ENCODE measurements at regions not wholly inside any gene's neighbourhood (a gene's known extent, or its start where the extent isn't known, plus 50 kb on each side); places are given as distances from the start of the nearest gene placed in this dataset.

DNA sequence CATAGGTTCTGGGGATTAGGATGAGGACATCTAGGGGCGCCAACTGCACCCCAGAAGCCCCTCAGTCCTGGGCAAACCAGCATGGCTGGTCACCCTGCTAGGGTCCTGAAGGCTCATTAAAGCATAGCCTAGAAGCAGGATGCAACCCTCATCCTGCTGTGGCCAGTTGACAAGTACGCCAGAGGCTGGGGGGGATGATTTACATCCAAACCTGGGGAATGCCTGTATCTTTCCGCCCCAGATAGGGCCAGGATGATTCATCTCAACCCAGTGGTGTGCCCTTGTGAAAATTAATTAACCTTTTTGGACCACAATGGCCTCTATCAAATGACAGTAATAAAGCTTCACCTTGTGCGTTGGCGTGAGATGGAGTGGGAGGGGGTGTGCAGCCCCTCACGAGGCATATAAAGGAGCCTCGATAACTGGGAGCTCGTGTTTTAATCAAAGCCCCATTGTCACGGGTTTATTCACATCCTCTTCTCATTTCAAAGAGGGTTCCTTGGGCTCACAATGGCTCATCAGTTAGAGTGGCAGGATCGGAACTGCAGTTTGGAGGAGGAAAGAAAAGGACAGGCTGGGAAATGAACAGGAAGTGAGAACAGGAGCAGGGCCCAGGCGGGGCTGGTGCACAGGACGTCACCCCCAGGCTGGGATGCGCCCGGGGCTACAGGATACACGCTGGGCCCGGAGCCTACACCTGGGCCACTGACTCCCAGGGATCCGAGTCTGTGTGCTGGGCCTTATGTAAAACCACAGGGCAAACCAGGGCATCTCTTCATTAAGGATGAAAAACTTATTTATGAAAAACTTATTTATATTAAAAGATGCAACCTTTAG is 121.8 kb upstream of the PHACTR3 start (continued):
- TF ChIP-seq HOXB6 (CRISPR knock-in tag; IDR thresholded peaks at IDR 0.05; ENCODE audit: borderline replicate concordance), result no peak
- no peak for TF ChIP-seq NFRKB (IDR thresholded peaks at IDR 0.05; ENCODE audit: low read depth)
- TF ChIP-seq NFIX (CRISPR knock-in tag; IDR thresholded peaks at IDR 0.05; ENCODE audit: low read depth), result no peak
- TF ChIP-seq PCBP1 (IDR thresholded peaks at IDR 0.05; ENCODE audit: low read depth, low read length, poor library complexity, severe bottlenecking), result no peak
- TF ChIP-seq PBX2 (CRISPR knock-in tag; IDR thresholded peaks at IDR 0.05; ENCODE audit: low read depth), result no peak
- no peak for TF ChIP-seq PBX2 (tag; conservative IDR thresholded peaks at IDR 0.05; ENCODE audit: low read depth)

GRCh38 chr20:59483481-59483880 is 120.9 kb upstream of the PHACTR3 start:
- Histone ChIP-seq H3K4me1 (replicated peaks in 1 of 2; ENCODE audit: control insufficient read depth in 2 of 2, insufficient read depth in 2 of 2, low read length in 2 of 2) (no peaks in the 10 kb centered on the region), H3K4me2 (ENCODE audit: insufficient read depth, low read length) (no peak overlapping the region), H3K79me2 (ENCODE audit: control insufficient read depth, insufficient read depth, low read length) (no peaks in the 10 kb centered on the region), H4K20me1 (replicated peaks; ENCODE audit: control insufficient read depth, insufficient read depth, low read length) (no peaks in the 10 kb centered on the region), H2AFZ (ENCODE audit: low read depth, low read length) (no peak overlapping the region), H3K9me3 (replicated peaks; ENCODE audit: control insufficient read depth, insufficient read depth, low read depth, low read length) (no peaks in the 10 kb centered on the region), H3K9me1 (ENCODE audit: control insufficient read depth, insufficient read depth, low read length) (no peaks in the 10 kb centered on the region), H3K9ac (ENCODE audit: insufficient read depth in 1 of 2, low read depth in 2 of 2, low read length in 2 of 2) (no peak overlapping the region), H3K27me3 (ENCODE audit: control insufficient read depth in 2 of 2, insufficient read depth in 2 of 2, low read length in 2 of 2) (peaks cover 16 to 26% of the 10 kb centered on the region in 2 experiments; a peak in 4 of 5 replicates), H3K4me3 (no peak overlapping the region), H3K36me3 (ENCODE audit: control insufficient read depth, insufficient read depth, low read length) (no peaks in the 10 kb centered on the region), H3K27ac (ENCODE audit: extremely low read depth, low read depth, low read length) (no peak overlapping the region)
- intact Hi-C loops (cut with micrococcal nuclease) (no loop called here), in situ Hi-C loops (cut with MboI) (no loop called here)
- CTCF ChIA-PET (ENCODE audit: low intra/inter-chr PET ratio), result no interaction called here
- WGBS (ENCODE audit: insufficient coverage, low coverage, missing lambda C conversion rate), result 0% methylated on average over 5 of the region's 5 CpGs
- BruUV-seq (replicated peaks), result no TSS peak
- DNase-seq (ENCODE audit: extremely low read depth in 1 of 4, low spot score in 3 of 4), result no peak
- POLR2A ChIA-PET, result no interaction called here
- no peak for FAIRE-seq
- no peak for ATAC-seq
- no peak for TF ChIP-seq ZC3H4 (CRISPR knock-in tag; IDR thresholded peaks at IDR 0.05; ENCODE audit: borderline replicate concordance)
- no peak for TF ChIP-seq ZNF263 (CRISPR knock-in tag; IDR thresholded peaks at IDR 0.05; ENCODE audit: borderline replicate concordance)
- no peak for TF ChIP-seq ZNF589 (CRISPR knock-in tag; IDR thresholded peaks at IDR 0.05; ENCODE audit: low read depth)
- no peak for TF ChIP-seq TAF7 (tag; IDR thresholded peaks at IDR 0.05)
- TF ChIP-seq, protein P1, sequence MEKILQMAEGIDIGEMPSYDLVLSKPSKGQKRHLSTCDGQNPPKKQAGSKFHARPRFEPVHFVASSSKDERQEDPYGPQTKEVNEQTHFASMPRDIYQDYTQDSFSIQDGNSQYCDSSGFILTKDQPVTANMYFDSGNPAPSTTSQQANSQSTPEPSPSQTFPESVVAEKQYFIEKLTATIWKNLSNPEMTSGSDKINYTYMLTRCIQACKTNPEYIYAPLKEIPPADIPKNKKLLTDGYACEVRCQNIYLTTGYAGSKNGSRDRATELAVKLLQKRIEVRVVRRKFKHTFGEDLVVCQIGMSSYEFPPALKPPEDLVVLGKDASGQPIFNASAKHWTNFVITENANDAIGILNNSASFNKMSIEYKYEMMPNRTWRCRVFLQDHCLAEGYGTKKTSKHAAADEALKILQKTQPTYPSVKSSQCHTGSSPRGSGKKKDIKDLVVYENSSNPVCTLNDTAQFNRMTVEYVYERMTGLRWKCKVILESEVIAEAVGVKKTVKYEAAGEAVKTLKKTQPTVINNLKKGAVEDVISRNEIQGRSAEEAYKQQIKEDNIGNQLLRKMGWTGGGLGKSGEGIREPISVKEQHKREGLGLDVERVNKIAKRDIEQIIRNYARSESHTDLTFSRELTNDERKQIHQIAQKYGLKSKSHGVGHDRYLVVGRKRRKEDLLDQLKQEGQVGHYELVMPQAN (IDR thresholded peaks at IDR 0.05; ENCODE audit: borderline replicate concordance), result no peak
- no peak for TF ChIP-seq PCBP1 (IDR thresholded peaks at IDR 0.05; ENCODE audit: low read depth, low read length, poor library complexity, severe bottlenecking)
- no peak for TF ChIP-seq CHD1 (IDR thresholded peaks at IDR 0.05; ENCODE audit: low read length)
- TF ChIP-seq USF2 (CRISPR knock-in tag; IDR thresholded peaks at IDR 0.05), result no peak
- TF ChIP-seq PPARD (CRISPR knock-in tag; IDR thresholded peaks at IDR 0.05), result no peak

Measured in K562 (cell line).